Panc1 (cell line): ENCODE measurements at regions not wholly inside any gene's neighbourhood (a gene's known extent, or its start where the extent isn't known, plus 50 kb on each side); places are given as distances from the start of the nearest gene placed in this dataset.

ENCODE experiments used
- ATAC-seq: fragments of 200-7000 bp; cut with Tn5 transposase; 2 replicates; pipeline ENCODE4 v1.9.1; 2020; ENCODE audit warnings: mild to moderate bottlenecking, moderate library complexity
- BruUV-seq: library from RNA; stranded (reverse); fragments of 400-500 nt; replicated peaks from 2 replicates; lab custom pipeline; 2021; lab: Mats Ljungman, UMichigan
- CTCF ChIA-PET: fragments of 300-600 bp; sonication (Branson Sonifier 250); formaldehyde crosslinking; loops from one replicate; lab custom pipeline; 2022; ENCODE audit warnings: antibody characterized with exemption; lab: Charles Lee
- POLR2A ChIA-PET: fragments of 300-600 bp; sonication (Branson Sonifier 250); formaldehyde crosslinking; loops from one replicate; lab custom pipeline; 2022; ENCODE audit warnings: antibody characterized with exemption; lab: Charles Lee
- DNase-seq: peaks from one replicate; pipeline ENCODE4 v3.0.0-alpha.2; 2010; ENCODE audit warnings: low read depth, low spot score
- H3K27ac ChIP-seq: 2 replicates; pipeline ENCODE4 v1.5.1; 2011; ENCODE audit warnings: mild to moderate bottlenecking, low read length, inconsistent platforms
- H3K27me3 ChIP-seq: fragments of 200-500 bp; sonication (Bioruptor generic); 2 replicates; pipeline ENCODE4 v1.6.0; 2014; ENCODE audit warnings: low read length, inconsistent platforms; ENCODE audit not compliant: control insufficient read depth, insufficient read depth
- H3K36me3 ChIP-seq: fragments of 200-500 bp; sonication (Bioruptor generic); 2 replicates; pipeline ENCODE4 v1.5.1; 2014; ENCODE audit warnings: inconsistent platforms, mild to moderate bottlenecking, low read length, moderate library complexity; ENCODE audit not compliant: control insufficient read depth, insufficient read depth
- H3K4me1 ChIP-seq: 2 replicates; pipeline ENCODE4 v1.5.1; 2011; ENCODE audit warnings: inconsistent platforms, mild to moderate bottlenecking, low read length, moderate library complexity; ENCODE audit not compliant: control insufficient read depth, insufficient read depth
- H3K4me3 ChIP-seq, 2 experiments: 2 replicates each; pipeline ENCODE4 v1.5.1; 2011 to 2012; ENCODE audit warnings: low read depth in 2 of 2, low read length in 2 of 2, mild to moderate bottlenecking in 2 of 2, inconsistent platforms in 1 of 2, moderate library complexity in 1 of 2
- H3K9me3 ChIP-seq: fragments of 200-500 bp; sonication (Bioruptor generic); 2 replicates; pipeline ENCODE4 v1.5.1; 2014; ENCODE audit warnings: low read depth, mild to moderate bottlenecking, inconsistent platforms, low read length, moderate library complexity; ENCODE audit not compliant: control insufficient read depth, insufficient read depth
- POLR2AphosphoS5 ChIP-seq: IDR thresholded peaks from 2 replicates; pipeline ENCODE4 v1.6.1; 2012; ENCODE audit warnings: mild to moderate bottlenecking, low read depth, low read length, moderate library complexity
- SIN3A ChIP-seq: IDR thresholded peaks from 2 replicates; pipeline ENCODE4 v1.6.1; 2012; ENCODE audit warnings: low read depth, mild to moderate bottlenecking, low read length, moderate library complexity, borderline replicate concordance; ENCODE audit not compliant: insufficient read depth
- TCF7L2 ChIP-seq: IDR thresholded peaks from 2 replicates; pipeline ENCODE4 v1.6.1; 2011; ENCODE audit warnings: mild to moderate bottlenecking, low read depth, low read length, inconsistent platforms
- in situ Hi-C: cut with HindIII; loops from 2 replicates; pipeline ENCODE4 v1.10.0; 2016; ENCODE audit warnings: low sequenced_read_pairs, low pct_unique_long_range_greater_than_20kb
- intact Hi-C: fragments of 100-400 bp; cut with micrococcal nuclease; formaldehyde crosslinking; loops from one replicate; pipeline ENCODE4 v1.10.0; 2022; ENCODE audit not compliant: unreplicated experiment
- TF ChIP-seq, protein P1 (sequence below), 2 experiments: IDR thresholded peaks; 2 replicates each; pipeline ENCODE4 v1.6.1; 2011 to 2012; ENCODE audit warnings: low read depth in 2 of 2, control low read depth in 1 of 2, low read length in 1 of 2, mild to moderate bottlenecking in 1 of 2, moderate library complexity in 1 of 2; ENCODE audit not compliant: insufficient read depth in 1 of 2
- TF ChIP-seq, protein P2 (sequence below): fragments of 450-650 bp; IDR thresholded peaks from 2 replicates; pipeline ENCODE4 v1.5.1; 2017; ENCODE audit warnings: mild to moderate bottlenecking

DNA sequence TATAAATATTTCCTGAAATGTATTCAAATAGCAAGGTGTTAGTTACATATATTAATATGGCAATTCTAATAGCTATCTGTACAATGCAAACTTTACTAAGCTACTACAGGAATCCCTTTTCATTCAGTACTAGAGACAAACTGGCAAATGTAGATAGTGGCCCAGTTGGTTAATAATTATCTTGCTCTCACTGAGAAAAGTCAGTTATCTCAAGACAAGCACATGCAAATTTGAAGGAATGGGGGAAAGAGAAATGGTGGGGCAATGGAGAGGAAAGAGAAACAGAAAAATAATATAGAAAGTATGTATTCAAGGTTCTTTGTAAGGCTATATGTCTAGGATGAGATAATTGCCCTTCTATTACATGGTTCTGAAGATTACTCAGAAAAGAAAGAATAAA is 280.0 kb downstream of the FIGN start:
- DNase-seq (no peak), ATAC-seq (no peak)
- Histone ChIP-seq H3K27ac (no peak overlapping the region), H3K9me3 (no peaks in the 10 kb centered on the region), H3K36me3 (no peaks in the 10 kb centered on the region), H3K4me3 (no peak overlapping the region), H3K4me1 (no peaks in the 10 kb centered on the region), H3K27me3 (no peaks in the 10 kb centered on the region)
- ChIA-PET POLR2A (no interaction called here), CTCF (no interaction called here)
- intact Hi-C loops: no loop called here
- no TSS peak for BruUV-seq
- TF ChIP-seq, protein P1, sequence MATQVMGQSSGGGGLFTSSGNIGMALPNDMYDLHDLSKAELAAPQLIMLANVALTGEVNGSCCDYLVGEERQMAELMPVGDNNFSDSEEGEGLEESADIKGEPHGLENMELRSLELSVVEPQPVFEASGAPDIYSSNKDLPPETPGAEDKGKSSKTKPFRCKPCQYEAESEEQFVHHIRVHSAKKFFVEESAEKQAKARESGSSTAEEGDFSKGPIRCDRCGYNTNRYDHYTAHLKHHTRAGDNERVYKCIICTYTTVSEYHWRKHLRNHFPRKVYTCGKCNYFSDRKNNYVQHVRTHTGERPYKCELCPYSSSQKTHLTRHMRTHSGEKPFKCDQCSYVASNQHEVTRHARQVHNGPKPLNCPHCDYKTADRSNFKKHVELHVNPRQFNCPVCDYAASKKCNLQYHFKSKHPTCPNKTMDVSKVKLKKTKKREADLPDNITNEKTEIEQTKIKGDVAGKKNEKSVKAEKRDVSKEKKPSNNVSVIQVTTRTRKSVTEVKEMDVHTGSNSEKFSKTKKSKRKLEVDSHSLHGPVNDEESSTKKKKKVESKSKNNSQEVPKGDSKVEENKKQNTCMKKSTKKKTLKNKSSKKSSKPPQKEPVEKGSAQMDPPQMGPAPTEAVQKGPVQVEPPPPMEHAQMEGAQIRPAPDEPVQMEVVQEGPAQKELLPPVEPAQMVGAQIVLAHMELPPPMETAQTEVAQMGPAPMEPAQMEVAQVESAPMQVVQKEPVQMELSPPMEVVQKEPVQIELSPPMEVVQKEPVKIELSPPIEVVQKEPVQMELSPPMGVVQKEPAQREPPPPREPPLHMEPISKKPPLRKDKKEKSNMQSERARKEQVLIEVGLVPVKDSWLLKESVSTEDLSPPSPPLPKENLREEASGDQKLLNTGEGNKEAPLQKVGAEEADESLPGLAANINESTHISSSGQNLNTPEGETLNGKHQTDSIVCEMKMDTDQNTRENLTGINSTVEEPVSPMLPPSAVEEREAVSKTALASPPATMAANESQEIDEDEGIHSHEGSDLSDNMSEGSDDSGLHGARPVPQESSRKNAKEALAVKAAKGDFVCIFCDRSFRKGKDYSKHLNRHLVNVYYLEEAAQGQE (IDR thresholded peaks at IDR 0.05; ENCODE audit: insufficient read depth in 1 of 2, low read depth in 2 of 2, low read length in 1 of 2): no peak
- TF ChIP-seq POLR2AphosphoS5: no peak
- TF ChIP-seq SIN3A: no peak
- TF ChIP-seq, protein P2, sequence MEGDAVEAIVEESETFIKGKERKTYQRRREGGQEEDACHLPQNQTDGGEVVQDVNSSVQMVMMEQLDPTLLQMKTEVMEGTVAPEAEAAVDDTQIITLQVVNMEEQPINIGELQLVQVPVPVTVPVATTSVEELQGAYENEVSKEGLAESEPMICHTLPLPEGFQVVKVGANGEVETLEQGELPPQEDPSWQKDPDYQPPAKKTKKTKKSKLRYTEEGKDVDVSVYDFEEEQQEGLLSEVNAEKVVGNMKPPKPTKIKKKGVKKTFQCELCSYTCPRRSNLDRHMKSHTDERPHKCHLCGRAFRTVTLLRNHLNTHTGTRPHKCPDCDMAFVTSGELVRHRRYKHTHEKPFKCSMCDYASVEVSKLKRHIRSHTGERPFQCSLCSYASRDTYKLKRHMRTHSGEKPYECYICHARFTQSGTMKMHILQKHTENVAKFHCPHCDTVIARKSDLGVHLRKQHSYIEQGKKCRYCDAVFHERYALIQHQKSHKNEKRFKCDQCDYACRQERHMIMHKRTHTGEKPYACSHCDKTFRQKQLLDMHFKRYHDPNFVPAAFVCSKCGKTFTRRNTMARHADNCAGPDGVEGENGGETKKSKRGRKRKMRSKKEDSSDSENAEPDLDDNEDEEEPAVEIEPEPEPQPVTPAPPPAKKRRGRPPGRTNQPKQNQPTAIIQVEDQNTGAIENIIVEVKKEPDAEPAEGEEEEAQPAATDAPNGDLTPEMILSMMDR: no peak
- no peak for TF ChIP-seq TCF7L2
- in situ Hi-C loops: no loop called here

GRCh38 chr2:163453920-163454319 is 281.9 kb downstream of the FIGN start:
- no peak for ATAC-seq
- POLR2A ChIA-PET: no interaction called here
- no peak for TF ChIP-seq SIN3A
- TF ChIP-seq, protein P2: no peak
- TF ChIP-seq POLR2AphosphoS5: no peak
- TF ChIP-seq, protein P1 (IDR thresholded peaks at IDR 0.05; ENCODE audit: insufficient read depth in 1 of 2, low read depth in 2 of 2, low read length in 1 of 2): no peak
- no peak for TF ChIP-seq TCF7L2
- CTCF ChIA-PET: no interaction called here
- in situ Hi-C loops: no loop called here
- H3K27ac ChIP-seq: no peak overlapping the region; the same call in 1 of the 2 replicates
- no peaks in the 10 kb centered on the region for H3K27me3 ChIP-seq
- intact Hi-C loops: no loop called here
- H3K9me3 ChIP-seq: no peaks in the 10 kb centered on the region
- BruUV-seq: no TSS peak
- H3K4me3 ChIP-seq: no peak overlapping the region
- H3K4me1 ChIP-seq: no peaks in the 10 kb centered on the region
- DNase-seq: no peak
- no peaks in the 10 kb centered on the region for H3K36me3 ChIP-seq
